NOMO-1 treated with DMSO at 0.1 percent for 48 hours (cell line): ENCODE measurements at regions not wholly inside any gene's neighbourhood (a gene's known extent, or its start where the extent isn't known, plus 50 kb on each side); places are given as distances from the start of the nearest gene placed in this dataset.
"Not testable (repeated sequence)": the region's sequence is repeated elsewhere in the genome, so short reads cannot be mapped to it uniquely, and the experiment has no call there.

Experiments used
- DNase-seq: peaks from one replicate; lab custom pipeline; 2025; ENCODE audit not compliant: unreplicated experiment; lab: John Stamatoyannopoulos, UW

GRCh38 chr4:22573198-22573597 is 57.3 kb upstream of the ADGRA3 start:
- no peak for DNase-seq

- no peak for DNase-seq
Observed at GRCh38 chr4:22573641-22574040, 57.8 kb upstream of the ADGRA3 start.

GRCh38 chr4:22574424-22574823 is 58.6 kb upstream of the ADGRA3 start:
- DNase-seq: no peak

DNA sequence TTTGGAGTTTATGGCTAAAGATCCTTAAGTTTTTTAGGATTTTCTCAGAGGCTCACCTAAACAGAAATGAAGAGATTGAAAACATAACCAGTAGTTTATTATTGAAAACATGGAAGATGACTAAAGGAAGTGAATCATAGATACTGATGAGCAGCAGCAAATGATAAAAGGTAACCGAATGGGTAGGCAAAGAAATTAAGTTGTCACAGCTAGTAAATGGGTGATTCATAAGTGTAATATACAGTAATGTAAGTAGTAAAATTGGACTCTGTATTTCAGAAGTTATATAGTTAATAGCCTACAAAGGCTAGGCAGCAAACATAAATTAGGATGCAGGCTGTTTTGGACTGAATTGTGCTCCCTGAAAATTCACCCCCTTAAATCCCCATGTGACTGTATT is 59.0 kb upstream of the ADGRA3 start:
- DNase-seq: no peak

DNA sequence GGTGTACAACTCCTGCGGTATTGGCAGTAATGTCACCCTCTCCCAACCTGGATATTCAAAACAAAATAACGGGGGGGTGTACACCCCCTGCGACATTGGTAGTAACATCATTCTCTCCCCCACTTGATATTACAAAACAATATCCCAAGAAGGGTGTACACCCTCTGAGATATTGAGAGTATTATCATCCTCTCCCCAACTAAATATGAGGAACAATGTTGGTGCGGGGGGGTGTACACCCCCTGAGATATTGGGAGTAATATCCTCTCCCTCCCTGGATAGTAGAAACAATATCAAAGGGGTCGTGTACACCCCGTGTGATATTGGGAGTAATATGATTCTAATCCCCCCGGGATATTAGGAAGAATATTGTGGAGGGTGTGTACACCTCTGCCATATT is 71.4 kb upstream of the ADGRA3 start:
- DNase-seq: no peak

DNA sequence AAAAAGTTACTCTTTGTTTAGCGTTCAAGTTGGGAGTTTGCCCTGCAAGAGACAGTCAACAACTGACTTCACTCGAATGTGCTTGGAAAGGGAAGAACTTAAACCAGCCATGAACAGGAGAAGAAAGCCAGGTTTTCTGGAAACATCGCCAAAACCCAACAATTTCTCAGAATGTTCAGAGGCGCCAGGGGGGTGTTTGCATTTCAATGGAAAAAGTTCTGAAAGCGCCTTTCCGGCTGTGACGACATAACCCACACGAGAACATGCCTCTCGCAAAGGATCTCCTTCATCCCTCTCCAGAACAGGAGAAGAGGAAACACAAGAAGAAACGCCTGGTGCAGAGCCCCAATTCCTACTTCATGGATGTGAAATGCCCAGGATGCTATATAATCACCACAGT is 78.1 kb upstream of the ADGRA3 start:
- no peak for DNase-seq

DNA sequence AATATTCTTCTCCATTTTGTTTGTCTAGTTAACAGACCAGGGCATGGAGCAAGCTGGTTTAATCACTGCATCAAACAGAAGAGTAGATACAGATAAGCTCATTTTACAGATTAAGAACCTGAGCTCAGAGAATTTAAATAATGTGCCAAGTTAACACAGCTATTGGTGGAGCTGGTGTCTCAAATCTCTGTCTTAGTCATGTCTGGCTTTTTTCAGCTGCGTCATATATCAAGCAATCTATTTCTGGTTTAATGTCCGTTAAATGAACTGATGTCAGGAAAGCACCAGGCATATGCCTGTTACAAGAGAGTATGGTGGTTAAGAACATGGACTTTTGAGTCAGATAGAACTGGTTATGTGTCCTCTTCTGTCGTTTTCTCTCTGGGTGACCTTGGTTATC is 79.8 kb upstream of the ADGRA3 start:
- no peak for DNase-seq

DNA sequence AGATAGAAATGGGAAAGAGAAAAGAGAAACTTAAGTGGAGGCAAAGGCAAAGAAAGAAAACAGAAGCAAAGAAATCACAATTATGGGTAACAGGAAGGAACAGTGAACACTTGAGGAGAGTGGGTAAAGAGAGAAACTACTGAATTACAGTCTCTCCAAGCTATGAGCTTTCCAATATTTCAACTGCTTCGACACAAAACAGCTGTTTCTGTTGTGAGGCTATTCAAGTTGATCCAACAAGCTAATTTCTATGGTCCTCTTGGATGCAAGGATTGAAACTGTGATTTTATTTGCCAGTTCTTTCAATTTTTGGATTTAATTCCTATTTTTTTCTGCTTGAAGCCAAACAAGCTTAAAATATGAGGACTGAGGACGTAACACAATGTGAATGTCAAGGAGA is 80.5 kb upstream of the ADGRA3 start:
- DNase-seq: no peak

DNA sequence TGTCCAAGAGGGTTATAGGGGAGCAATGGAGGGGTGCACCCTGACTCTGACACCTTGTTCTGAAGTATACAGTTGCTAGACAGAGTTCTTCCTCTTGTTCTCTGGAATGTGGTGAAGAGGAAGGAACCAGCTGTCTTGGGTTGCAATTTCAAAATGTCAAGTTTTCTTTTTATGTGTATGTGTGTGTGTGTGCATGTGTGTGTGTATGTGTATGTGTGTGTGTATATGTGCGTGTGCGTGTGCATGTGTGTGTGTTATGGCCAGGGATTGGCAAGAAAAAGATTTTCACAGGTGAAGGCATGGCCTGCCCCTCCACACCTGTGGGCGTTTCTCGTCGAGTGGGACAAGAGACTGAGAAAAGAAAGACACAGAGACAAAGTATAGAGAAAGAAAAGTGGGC is 81.6 kb upstream of the ADGRA3 start:
- DNase-seq: no peak

- not testable (repeated sequence) for DNase-seq
Observed at GRCh38 chr4:22598113-22599047, 82.5 kb upstream of the ADGRA3 start.

GRCh38 chr4:22599228-22599928 is 83.5 kb upstream of the ADGRA3 start:
- not testable (repeated sequence) for DNase-seq

DNA sequence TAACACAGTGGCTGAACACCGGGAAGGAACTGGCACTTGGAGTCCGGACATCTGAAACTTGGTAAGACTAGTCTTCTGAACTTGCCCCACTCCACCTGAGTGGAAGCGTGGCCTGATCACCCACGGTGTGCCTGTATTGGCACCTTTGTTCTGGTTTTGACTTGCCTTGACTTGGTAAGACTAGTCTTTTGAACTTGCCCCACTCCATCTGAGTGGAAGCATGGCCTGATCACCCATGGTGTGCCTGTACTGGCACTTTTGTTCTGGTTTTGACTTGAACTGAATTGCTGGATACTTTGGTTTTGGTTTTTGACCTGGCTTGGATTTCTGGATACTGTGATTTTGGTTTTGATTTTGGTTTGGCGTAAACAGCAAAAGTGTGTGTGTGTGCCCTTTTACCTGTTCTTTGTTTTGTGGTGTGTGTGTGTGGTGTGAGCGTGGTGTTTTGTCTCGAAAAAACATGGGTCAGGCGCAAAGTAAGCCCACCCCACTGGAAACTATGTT is 84.1 kb upstream of the ADGRA3 start:
- DNase-seq: not testable (repeated sequence)

GRCh38 chr4:22601638-22602037 is 85.8 kb upstream of the ADGRA3 start:
- not testable (repeated sequence) for DNase-seq

- peak; percentile 19 for DNase-seq
Observed at GRCh38 chr4:22607382-22607781, 85.4 kb upstream of the GBA3 start.

GRCh38 chr4:22609951-22610525 is 82.7 kb upstream of the GBA3 start:
- DNase-seq: not testable (repeated sequence)

- no peak for DNase-seq
Observed at GRCh38 chr4:22614114-22614513, 78.6 kb upstream of the GBA3 start.

GRCh38 chr4:22616516-22616915 is 76.2 kb upstream of the GBA3 start:
- no peak for DNase-seq

DNA sequence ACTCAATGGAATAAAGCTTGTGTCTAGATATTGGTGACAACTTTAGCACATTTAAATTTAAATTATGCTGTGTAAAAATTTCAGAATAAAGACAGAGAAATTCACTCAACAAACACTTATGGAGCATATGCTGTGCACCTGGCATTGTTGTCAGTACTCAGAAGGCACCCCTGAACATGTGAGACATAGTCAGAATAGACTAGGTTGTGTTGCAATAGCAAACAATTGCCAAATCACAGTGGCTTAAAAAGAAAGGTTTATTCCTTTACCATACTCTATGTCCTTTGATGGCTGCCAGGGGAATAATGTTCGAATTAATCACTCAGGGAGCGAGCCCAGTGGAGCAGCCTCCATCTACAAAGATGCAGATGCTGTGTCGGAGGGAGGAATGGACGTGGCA is 72.6 kb upstream of the GBA3 start:
- not testable (repeated sequence) for DNase-seq

- not testable (repeated sequence) for DNase-seq
Observed at GRCh38 chr4:22621970-22622369, 70.8 kb upstream of the GBA3 start.

DNA sequence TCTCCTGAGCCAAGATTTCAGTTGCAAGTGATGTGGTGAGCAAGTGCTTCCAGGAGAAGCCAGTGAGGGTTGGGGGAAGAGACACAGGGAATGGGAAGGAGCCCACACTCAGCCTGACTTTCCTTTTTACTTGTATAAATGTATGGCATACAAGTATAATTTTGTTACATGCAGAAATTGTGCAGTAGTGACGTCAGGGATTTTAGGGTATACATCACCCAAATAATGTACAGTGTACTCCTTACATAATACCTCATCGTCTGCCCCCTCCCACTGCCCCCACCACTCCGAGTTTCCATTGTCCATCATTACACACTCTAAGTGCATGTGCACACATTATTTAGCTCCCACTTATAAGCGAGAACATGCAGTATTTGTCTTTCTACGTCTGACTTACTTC is 68.7 kb upstream of the GBA3 start:
- DNase-seq: not testable (repeated sequence)

DNA sequence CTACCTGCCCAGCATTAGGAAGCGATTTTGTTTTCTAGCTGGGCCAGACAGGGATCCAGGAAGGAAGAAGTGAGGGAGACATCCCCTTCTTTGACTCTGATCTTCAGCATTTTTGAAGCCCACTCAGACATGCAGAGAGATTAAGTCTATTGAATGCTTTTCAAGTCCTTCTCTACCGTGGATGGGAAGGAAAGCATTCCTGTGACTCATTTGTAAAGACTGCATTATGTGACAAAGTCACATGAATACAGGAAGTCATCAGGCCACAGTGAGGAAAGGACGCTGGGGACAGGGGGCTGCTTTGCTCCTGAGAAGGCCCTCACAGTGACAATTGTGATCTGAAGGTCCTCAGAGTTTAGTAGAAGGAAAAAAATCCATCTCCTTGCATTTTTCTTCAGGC is 67.4 kb upstream of the GBA3 start:
- no peak for DNase-seq

DNA sequence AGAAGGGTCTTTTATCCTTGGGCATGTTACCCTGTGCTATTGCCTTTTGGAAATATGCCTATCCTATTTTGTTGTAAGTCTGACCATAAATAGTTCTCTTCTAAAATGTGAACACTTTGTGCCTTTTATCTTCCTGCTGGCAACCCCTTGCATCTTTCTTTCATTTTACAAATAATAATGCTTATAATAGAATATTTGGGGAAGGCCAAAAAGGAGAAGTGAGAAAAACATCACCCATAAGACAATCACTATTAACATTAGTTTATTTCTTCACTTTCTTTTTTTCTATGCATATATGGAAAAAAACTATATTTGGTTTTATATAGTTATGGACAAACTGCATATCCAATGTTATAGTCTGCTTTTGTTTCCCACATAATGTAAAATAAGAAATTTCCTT is 64.9 kb upstream of the GBA3 start:
- DNase-seq: not testable (repeated sequence)
